ENCODE measurements at regions not wholly inside any gene's neighbourhood (a gene's known extent, or its start where the extent isn't known, plus 50 kb on each side); places are given as distances from the start of the nearest gene placed in this dataset.
"Not testable (repeated sequence)": the region's sequence is repeated elsewhere in the genome, so short reads cannot be mapped to it uniquely, and the experiment has no call there.

- no peak for DNase-seq (ENCODE audit: low spot score)
These were observed 70.9 kb upstream of the N4BP1 start for GRCh38 chr16:48680881-48681280.

DNA sequence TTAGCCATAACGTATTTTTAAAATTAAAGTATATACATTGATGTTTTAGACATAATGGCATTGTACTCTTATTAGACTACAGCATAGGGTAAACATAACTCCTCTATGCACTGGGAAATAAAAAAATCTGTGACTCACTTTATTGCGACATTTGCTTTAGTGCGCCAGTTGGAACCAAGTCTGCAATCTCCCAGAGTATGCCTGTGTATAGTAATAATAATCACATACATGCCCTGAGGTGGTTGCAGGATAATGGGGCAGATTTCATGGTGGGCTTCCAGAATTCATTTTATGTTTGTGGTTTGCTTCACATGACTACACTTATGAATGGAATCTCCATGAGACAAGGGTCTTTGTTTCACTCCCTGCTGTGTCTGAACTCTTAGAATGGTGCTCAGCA lies 66.9 kb upstream of the N4BP1 start:
- no peak for DNase-seq (ENCODE audit: low spot score)

GRCh38 chr16:48668184-48668583 lies 58.2 kb upstream of the N4BP1 start:
- DNase-seq (ENCODE audit: low spot score): not testable (repeated sequence)

DNA sequence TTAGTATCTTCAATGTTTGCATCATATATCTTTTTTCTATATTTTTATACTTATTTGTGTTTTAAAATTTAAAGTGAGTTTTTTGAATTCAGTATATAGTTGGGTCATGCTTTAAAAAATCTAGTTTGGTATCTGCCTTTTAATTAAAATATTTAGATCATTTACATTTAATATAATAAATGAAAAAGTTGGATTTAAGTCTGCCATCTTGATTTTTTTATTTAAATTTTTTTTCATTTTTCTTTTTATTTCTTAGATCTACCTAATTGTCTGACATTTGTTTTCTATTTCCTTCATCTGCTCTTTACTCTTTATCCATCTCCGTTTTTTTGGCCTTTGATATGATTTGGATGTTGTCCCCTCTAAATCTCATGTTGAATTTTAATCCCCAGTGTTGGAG lies 50.0 kb upstream of the N4BP1 start:
- DNase-seq (ENCODE audit: low spot score): no peak
